H54 (cell line): ENCODE measurements at regions not wholly inside any gene's neighbourhood (a gene's known extent, or its start where the extent isn't known, plus 50 kb on each side); places are given as distances from the start of the nearest gene placed in this dataset.

ENCODE experiments used
- DNase-seq: peaks from one replicate; pipeline ENCODE4 v3.0.0; 2011; ENCODE audit warnings: low spot score, mixed read lengths; ENCODE audit not compliant: insufficient read length
- FAIRE-seq: peaks from 3 replicates; lab custom pipeline; 2011; peaks lifted over from hg19 to GRCh38; lab: Jason Lieb, UNC
- POLR2A ChIP-seq: IDR thresholded peaks from 2 replicates; pipeline ENCODE4 v1.6.1; 2011; ENCODE audit warnings: low read depth, mild to moderate bottlenecking, low read length

GRCh38 chr6:97812940-97813339 lies 529.9 kb upstream of the MMS22L start:
- DNase-seq = no peak
- FAIRE-seq = no peak
- TF ChIP-seq POLR2A = no peak

GRCh38 chr6:97813889-97814567 lies 531.0 kb upstream of the MMS22L start:
- DNase-seq (no peak), FAIRE-seq (no peak)
- TF ChIP-seq POLR2A = no peak

GRCh38 chr6:97815301-97815812 lies 532.3 kb upstream of the MMS22L start:
- DNase-seq (no peak), FAIRE-seq (no peak)
- TF ChIP-seq POLR2A = no peak

GRCh38 chr6:97816526-97816925 lies 533.5 kb upstream of the MMS22L start:
- DNase-seq (no peak), FAIRE-seq (no peak)
- TF ChIP-seq POLR2A = no peak

- TF ChIP-seq POLR2A = no peak
- DNase-seq = no peak
- FAIRE-seq = no peak
These were observed 536.7 kb upstream of the MMS22L start for GRCh38 chr6:97819710-97820109.

- FAIRE-seq (no peak), DNase-seq (no peak)
- TF ChIP-seq POLR2A = no peak
These were observed 537.4 kb upstream of the MMS22L start for GRCh38 chr6:97820400-97820799.

- no peak for FAIRE-seq
- TF ChIP-seq POLR2A = no peak
- no peak for DNase-seq
These were observed 539.6 kb upstream of the MMS22L start for GRCh38 chr6:97822632-97823031.

- no peak for DNase-seq
- FAIRE-seq = no peak
- no peak for TF ChIP-seq POLR2A
These were observed 558.7 kb upstream of the MMS22L start for GRCh38 chr6:97841763-97842162.

- FAIRE-seq = no peak
These were observed 559.5 kb upstream of the MMS22L start for GRCh38 chr6:97842521-97842920.

GRCh38 chr6:97849390-97849789 lies 566.4 kb upstream of the MMS22L start:
- FAIRE-seq (no peak), DNase-seq (no peak)
- TF ChIP-seq POLR2A = no peak

More at GRCh38 chr6:97842521-97842920, 559.5 kb upstream of the MMS22L start:
- DNase-seq = no peak
- no peak for TF ChIP-seq POLR2A

GRCh38 chr6:97850458-97851212 lies 567.6 kb upstream of the MMS22L start:
- FAIRE-seq = no peak
- no peak for DNase-seq
- no peak for TF ChIP-seq POLR2A

- no peak for TF ChIP-seq POLR2A
- no peak for DNase-seq
- no peak for FAIRE-seq
These were observed 580.7 kb upstream of the MMS22L start for GRCh38 chr6:97863697-97864096.

GRCh38 chr6:97864366-97864765 lies 581.4 kb upstream of the MMS22L start:
- no peak for FAIRE-seq
- DNase-seq = no peak
- TF ChIP-seq POLR2A = no peak

GRCh38 chr6:97864826-97865225 lies 581.8 kb upstream of the MMS22L start:
- DNase-seq = no peak
- FAIRE-seq = no peak
- TF ChIP-seq POLR2A = no peak
